ENCODE measurements at regions not wholly inside any gene's neighbourhood (a gene's known extent, or its start where the extent isn't known, plus 50 kb on each side); places are given as distances from the start of the nearest gene placed in this dataset.

- H3F3A ChIP-seq (replicated peaks; ENCODE audit: low read depth), result no peaks in the 10 kb centered on the region
- no peaks in the 10 kb centered on the region for H3K9me2 ChIP-seq (ENCODE audit: insufficient read depth)
- Mint-ChIP-seq H3K27me3 (ENCODE audit: insufficient read depth, low read depth, poor library complexity) (no peaks in the 10 kb centered on the region), H3K4me1 (no peaks in the 10 kb centered on the region), H3K9me3 (no peaks in the 10 kb centered on the region), H3K36me3 (ENCODE audit: low read depth) (no peaks in the 10 kb centered on the region), H3K4me3 (no peak overlapping the region), H3K27ac (no peak overlapping the region)
- ATAC-seq (no peak), DNase-seq (ENCODE audit: low spot score) (no peak)
- H3K4me1 ChIP-seq (ENCODE audit: insufficient read depth), result no peaks in the 10 kb centered on the region
- H3K27me3 ChIP-seq (ENCODE audit: insufficient read depth), result no peaks in the 10 kb centered on the region
- no peak overlapping the region for H3K4me2 ChIP-seq
- no peaks in the 10 kb centered on the region for H3K79me2 ChIP-seq (replicated peaks; ENCODE audit: insufficient read depth)
- no peak overlapping the region for H3K4me3 ChIP-seq
- H3K36me3 ChIP-seq (ENCODE audit: insufficient read depth), result no peaks in the 10 kb centered on the region
- no peak overlapping the region for H3K27ac ChIP-seq (ENCODE audit: low read depth)
- TF ChIP-seq ZNF331 (CRISPR knock-in tag; IDR thresholded peaks at IDR 0.05; ENCODE audit: low read depth) (no peak), CREB1 (CRISPR knock-in tag; IDR thresholded peaks at IDR 0.05; ENCODE audit: low read depth) (no peak), NANOG (IDR thresholded peaks at IDR 0.05; ENCODE audit: borderline replicate concordance) (no peak), ZNF114 (CRISPR knock-in tag; IDR thresholded peaks at IDR 0.05) (no peak), STAT1 (IDR thresholded peaks at IDR 0.05; ENCODE audit: unreplicated experiment) (no peak), POLR2AphosphoS5 (IDR thresholded peaks at IDR 0.05; ENCODE audit: low read depth) (no peak), EZH2phosphoT487 (IDR thresholded peaks at IDR 0.05; ENCODE audit: unreplicated experiment) (no peak), CTCF (conservative IDR thresholded peaks at IDR 0.05; ENCODE audit: low read depth in 2 of 2) (no peak), EZH2 (IDR thresholded peaks at IDR 0.05; ENCODE audit: low read depth, unreplicated experiment) (no peak), JUNB (IDR thresholded peaks at IDR 0.05; ENCODE audit: unreplicated experiment) (no peak)
- TF ChIP-seq, protein P1, sequence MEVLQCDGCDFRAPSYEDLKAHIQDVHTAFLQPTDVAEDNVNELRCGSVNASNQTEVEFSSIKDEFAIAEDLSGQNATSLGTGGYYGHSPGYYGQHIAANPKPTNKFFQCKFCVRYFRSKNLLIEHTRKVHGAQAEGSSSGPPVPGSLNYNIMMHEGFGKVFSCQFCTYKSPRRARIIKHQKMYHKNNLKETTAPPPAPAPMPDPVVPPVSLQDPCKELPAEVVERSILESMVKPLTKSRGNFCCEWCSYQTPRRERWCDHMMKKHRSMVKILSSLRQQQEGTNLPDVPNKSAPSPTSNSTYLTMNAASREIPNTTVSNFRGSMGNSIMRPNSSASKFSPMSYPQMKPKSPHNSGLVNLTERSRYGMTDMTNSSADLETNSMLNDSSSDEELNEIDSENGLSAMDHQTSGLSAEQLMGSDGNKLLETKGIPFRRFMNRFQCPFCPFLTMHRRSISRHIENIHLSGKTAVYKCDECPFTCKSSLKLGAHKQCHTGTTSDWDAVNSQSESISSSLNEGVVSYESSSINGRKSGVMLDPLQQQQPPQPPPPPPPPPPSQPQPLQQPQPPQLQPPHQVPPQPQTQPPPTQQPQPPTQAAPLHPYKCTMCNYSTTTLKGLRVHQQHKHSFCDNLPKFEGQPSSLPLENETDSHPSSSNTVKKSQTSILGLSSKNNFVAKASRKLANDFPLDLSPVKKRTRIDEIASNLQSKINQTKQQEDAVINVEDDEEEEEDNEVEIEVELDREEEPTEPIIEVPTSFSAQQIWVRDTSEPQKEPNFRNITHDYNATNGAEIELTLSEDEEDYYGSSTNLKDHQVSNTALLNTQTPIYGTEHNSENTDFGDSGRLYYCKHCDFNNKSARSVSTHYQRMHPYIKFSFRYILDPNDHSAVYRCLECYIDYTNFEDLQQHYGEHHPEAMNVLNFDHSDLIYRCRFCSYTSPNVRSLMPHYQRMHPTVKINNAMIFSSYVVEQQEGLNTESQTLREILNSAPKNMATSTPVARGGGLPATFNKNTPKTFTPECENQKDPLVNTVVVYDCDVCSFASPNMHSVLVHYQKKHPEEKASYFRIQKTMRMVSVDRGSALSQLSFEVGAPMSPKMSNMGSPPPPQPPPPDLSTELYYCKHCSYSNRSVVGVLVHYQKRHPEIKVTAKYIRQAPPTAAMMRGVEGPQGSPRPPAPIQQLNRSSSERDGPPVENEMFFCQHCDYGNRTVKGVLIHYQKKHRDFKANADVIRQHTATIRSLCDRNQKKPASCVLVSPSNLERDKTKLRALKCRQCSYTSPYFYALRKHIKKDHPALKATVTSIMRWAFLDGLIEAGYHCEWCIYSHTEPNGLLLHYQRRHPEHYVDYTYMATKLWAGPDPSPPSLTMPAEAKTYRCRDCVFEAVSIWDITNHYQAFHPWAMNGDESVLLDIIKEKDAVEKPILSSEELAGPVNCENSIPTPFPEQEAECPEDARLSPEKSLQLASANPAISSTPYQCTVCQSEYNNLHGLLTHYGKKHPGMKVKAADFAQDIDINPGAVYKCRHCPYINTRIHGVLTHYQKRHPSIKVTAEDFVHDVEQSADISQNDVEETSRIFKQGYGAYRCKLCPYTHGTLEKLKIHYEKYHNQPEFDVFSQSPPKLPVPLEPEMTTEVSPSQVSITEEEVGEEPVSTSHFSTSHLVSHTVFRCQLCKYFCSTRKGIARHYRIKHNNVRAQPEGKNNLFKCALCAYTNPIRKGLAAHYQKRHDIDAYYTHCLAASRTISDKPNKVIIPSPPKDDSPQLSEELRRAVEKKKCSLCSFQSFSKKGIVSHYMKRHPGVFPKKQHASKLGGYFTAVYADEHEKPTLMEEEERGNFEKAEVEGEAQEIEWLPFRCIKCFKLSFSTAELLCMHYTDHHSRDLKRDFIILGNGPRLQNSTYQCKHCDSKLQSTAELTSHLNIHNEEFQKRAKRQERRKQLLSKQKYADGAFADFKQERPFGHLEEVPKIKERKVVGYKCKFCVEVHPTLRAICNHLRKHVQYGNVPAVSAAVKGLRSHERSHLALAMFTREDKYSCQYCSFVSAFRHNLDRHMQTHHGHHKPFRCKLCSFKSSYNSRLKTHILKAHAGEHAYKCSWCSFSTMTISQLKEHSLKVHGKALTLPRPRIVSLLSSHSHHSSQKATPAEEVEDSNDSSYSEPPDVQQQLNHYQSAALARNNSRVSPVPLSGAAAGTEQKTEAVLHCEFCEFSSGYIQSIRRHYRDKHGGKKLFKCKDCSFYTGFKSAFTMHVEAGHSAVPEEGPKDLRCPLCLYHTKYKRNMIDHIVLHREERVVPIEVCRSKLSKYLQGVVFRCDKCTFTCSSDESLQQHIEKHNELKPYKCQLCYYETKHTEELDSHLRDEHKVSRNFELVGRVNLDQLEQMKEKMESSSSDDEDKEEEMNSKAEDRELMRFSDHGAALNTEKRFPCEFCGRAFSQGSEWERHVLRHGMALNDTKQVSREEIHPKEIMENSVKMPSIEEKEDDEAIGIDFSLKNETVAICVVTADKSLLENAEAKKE (CRISPR knock-in tag; IDR thresholded peaks at IDR 0.05), result no peak
- TF ChIP-seq, protein P2, sequence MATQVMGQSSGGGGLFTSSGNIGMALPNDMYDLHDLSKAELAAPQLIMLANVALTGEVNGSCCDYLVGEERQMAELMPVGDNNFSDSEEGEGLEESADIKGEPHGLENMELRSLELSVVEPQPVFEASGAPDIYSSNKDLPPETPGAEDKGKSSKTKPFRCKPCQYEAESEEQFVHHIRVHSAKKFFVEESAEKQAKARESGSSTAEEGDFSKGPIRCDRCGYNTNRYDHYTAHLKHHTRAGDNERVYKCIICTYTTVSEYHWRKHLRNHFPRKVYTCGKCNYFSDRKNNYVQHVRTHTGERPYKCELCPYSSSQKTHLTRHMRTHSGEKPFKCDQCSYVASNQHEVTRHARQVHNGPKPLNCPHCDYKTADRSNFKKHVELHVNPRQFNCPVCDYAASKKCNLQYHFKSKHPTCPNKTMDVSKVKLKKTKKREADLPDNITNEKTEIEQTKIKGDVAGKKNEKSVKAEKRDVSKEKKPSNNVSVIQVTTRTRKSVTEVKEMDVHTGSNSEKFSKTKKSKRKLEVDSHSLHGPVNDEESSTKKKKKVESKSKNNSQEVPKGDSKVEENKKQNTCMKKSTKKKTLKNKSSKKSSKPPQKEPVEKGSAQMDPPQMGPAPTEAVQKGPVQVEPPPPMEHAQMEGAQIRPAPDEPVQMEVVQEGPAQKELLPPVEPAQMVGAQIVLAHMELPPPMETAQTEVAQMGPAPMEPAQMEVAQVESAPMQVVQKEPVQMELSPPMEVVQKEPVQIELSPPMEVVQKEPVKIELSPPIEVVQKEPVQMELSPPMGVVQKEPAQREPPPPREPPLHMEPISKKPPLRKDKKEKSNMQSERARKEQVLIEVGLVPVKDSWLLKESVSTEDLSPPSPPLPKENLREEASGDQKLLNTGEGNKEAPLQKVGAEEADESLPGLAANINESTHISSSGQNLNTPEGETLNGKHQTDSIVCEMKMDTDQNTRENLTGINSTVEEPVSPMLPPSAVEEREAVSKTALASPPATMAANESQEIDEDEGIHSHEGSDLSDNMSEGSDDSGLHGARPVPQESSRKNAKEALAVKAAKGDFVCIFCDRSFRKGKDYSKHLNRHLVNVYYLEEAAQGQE (IDR thresholded peaks at IDR 0.05; ENCODE audit: unreplicated experiment), result no peak
- TF ChIP-seq, protein P3, sequence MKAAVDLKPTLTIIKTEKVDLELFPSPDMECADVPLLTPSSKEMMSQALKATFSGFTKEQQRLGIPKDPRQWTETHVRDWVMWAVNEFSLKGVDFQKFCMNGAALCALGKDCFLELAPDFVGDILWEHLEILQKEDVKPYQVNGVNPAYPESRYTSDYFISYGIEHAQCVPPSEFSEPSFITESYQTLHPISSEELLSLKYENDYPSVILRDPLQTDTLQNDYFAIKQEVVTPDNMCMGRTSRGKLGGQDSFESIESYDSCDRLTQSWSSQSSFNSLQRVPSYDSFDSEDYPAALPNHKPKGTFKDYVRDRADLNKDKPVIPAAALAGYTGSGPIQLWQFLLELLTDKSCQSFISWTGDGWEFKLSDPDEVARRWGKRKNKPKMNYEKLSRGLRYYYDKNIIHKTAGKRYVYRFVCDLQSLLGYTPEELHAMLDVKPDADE (IDR thresholded peaks at IDR 0.05), result no peak
- no peaks in the 10 kb centered on the region for H4K20me1 ChIP-seq (replicated peaks; ENCODE audit: insufficient read depth)
- H2AFZ ChIP-seq, result no peak overlapping the region
Observed at GRCh38 chr4:104283303-104283702, 211.4 kb downstream of the CXXC4 start.

All from GM23338 (cell line).